GM12878 (cell line): ENCODE measurements at regions not wholly inside any gene's neighbourhood (a gene's known extent, or its start where the extent isn't known, plus 50 kb on each side); places are given as distances from the start of the nearest gene placed in this dataset.

Experiments used
- ATAC-seq: fragments of 200-7000 bp; cut with Tn5 transposase; 3 replicates; pipeline ENCODE4 v1.9.1; 2020; ENCODE audit warnings: mild to moderate bottlenecking, moderate library complexity
- BruUV-seq: library from RNA; stranded (reverse); fragments of 400-500 nt; replicated peaks from 2 replicates; lab custom pipeline; 2021; lab: Mats Ljungman, UMichigan
- CTCF ChIA-PET: fragments of 300-600 bp; sonication (Branson Sonifier 250); formaldehyde crosslinking; extraction: SDS; loops from one replicate; lab custom pipeline; 2021; ENCODE audit warnings: inconsistent platforms; lab: Yijun Ruan, JAX
- POLR2A ChIA-PET: fragments of 350-600 bp; formaldehyde crosslinking; extraction: SDS; loops from one replicate; lab custom pipeline; 2021; ENCODE audit warnings: inconsistent platforms; lab: Charles Lee
- RAD21 ChIA-PET: fragments of 300-600 bp; sonication (Branson Sonifier 250); formaldehyde crosslinking; loops from one replicate; lab custom pipeline; 2023; ENCODE audit warnings: antibody characterized with exemption; ENCODE audit not compliant: unreplicated experiment; lab: Charles Lee
- SMC1A ChIA-PET: fragments of 300-600 bp; sonication (Branson Sonifier 250); formaldehyde crosslinking; loops from one replicate; lab custom pipeline; 2023; ENCODE audit not compliant: unreplicated experiment, uncharacterized antibody; lab: Charles Lee
- DNase-seq: peaks from one replicate; pipeline ENCODE4 v3.0.0-alpha.2; 2011; ENCODE audit warnings: low read depth, low spot score
- FAIRE-seq: peaks from 3 replicates; lab custom pipeline; 2011; peaks lifted over from hg19 to GRCh38; lab: Jason Lieb, UNC
- H2AFZ ChIP-seq: 2 replicates; pipeline ENCODE4 v1.6.0; 2011; ENCODE audit warnings: low read depth, low read length, control low read depth; ENCODE audit not compliant: control insufficient read depth
- H3K27ac ChIP-seq: 2 replicates; pipeline ENCODE4 v1.5.1; 2011; ENCODE audit warnings: control low read depth; ENCODE audit not compliant: control insufficient read depth, insufficient read depth
- H3K27me3 ChIP-seq, 2 experiments: replicated peaks in 1 of 2; 2 replicates each; pipeline versions ENCODE4 v1.6.0 to v1.6.1; 2011; ENCODE audit warnings: low read length in 1 of 2; ENCODE audit not compliant: control insufficient read depth in 2 of 2, insufficient read depth in 2 of 2
- H3K36me3 ChIP-seq, 2 experiments: 2 replicates each; pipeline ENCODE4 v1.5.1; 2011; ENCODE audit warnings: low read length in 1 of 2; ENCODE audit not compliant: control insufficient read depth in 2 of 2, insufficient read depth in 2 of 2
- H3K4me1 ChIP-seq: 2 replicates; pipeline ENCODE4 v1.6.1; 2011; ENCODE audit warnings: mild to moderate bottlenecking, low read length, moderate library complexity, mixed read lengths; ENCODE audit not compliant: control insufficient read depth, insufficient read depth
- H3K4me2 ChIP-seq: 2 replicates; pipeline ENCODE4 v1.6.0; 2011; ENCODE audit warnings: control low read depth; ENCODE audit not compliant: control insufficient read depth, insufficient read depth
- H3K4me3 ChIP-seq: fragments of 200-600 bp; sonication (generic); 2 replicates; pipeline ENCODE4 v1.5.1; 2016
- H3K79me2 ChIP-seq: 2 replicates; pipeline ENCODE4 v1.6.0; 2011; ENCODE audit warnings: low read length; ENCODE audit not compliant: control insufficient read depth, insufficient read depth
- H3K9ac ChIP-seq: 2 replicates; pipeline ENCODE4 v1.8.0; 2011; ENCODE audit warnings: low read length, control low read depth, mixed read lengths; ENCODE audit not compliant: control insufficient read depth, insufficient read depth
- H3K9me3 ChIP-seq: replicated peaks from 3 replicates; pipeline ENCODE4 v1.5.1; 2011; ENCODE audit warnings: mild to moderate bottlenecking, low read length; ENCODE audit not compliant: control insufficient read depth, insufficient read depth
- H4K20me1 ChIP-seq: 2 replicates; pipeline ENCODE4 v1.6.0; 2011; ENCODE audit not compliant: control insufficient read depth, insufficient read depth
- ATF3 ChIP-seq: IDR thresholded peaks from 2 replicates; pipeline ENCODE4 v1.6.1; 2011; ENCODE audit warnings: low read depth, mild to moderate bottlenecking, low read length, moderate library complexity, borderline replicate concordance; ENCODE audit errors: extremely low read depth
- BMI1 ChIP-seq: fragments of 450-650 bp; IDR thresholded peaks from 2 replicates; pipeline ENCODE4 v1.6.1; 2016; ENCODE audit warnings: mild to moderate bottlenecking, moderate library complexity, borderline replicate concordance
- CBX5 ChIP-seq: sonication (generic); IDR thresholded peaks from 2 replicates; pipeline ENCODE4 v1.6.1; 2016; ENCODE audit warnings: low read depth, moderate library complexity, mild to moderate bottlenecking, inconsistent platforms
- KAT2A ChIP-seq: conservative IDR thresholded peaks from 2 replicates; pipeline ENCODE4 v1.6.1; 2011; ENCODE audit warnings: low read depth, low read length; ENCODE audit not compliant: control insufficient read depth
- NR2F1 ChIP-seq: fragments of 450-650 bp; conservative IDR thresholded peaks from 2 replicates; pipeline ENCODE4 v1.6.1; 2017; ENCODE audit warnings: mild to moderate bottlenecking
- WGBS: methylation state at CpG from one replicate; pipeline ENCODE4 v1.1.6; 2016; ENCODE audit warnings: low lambda C conversion rate; ENCODE audit not compliant: insufficient replicate concordance, insufficient coverage; ENCODE audit errors: missing lambda C conversion rate; 5-methylcytosine and 5-hydroxymethylcytosine counted together
- in situ Hi-C: fragments of 300-500 bp; cut with MboI; formaldehyde crosslinking; loops from 9 replicates; pipeline ENCODE4 v1.14.3; 2018; ENCODE audit warnings: mixed read lengths
- intact Hi-C: fragments of 100-400 bp; cut with micrococcal nuclease; formaldehyde crosslinking; loops from one replicate; pipeline ENCODE4 v1.14.2; 2022; ENCODE audit not compliant: unreplicated experiment
- TF ChIP-seq, protein P1 (sequence below): IDR thresholded peaks from 2 replicates; pipeline ENCODE4 v1.6.1; 2012; ENCODE audit warnings: mild to moderate bottlenecking, low read depth, low read length

DNA sequence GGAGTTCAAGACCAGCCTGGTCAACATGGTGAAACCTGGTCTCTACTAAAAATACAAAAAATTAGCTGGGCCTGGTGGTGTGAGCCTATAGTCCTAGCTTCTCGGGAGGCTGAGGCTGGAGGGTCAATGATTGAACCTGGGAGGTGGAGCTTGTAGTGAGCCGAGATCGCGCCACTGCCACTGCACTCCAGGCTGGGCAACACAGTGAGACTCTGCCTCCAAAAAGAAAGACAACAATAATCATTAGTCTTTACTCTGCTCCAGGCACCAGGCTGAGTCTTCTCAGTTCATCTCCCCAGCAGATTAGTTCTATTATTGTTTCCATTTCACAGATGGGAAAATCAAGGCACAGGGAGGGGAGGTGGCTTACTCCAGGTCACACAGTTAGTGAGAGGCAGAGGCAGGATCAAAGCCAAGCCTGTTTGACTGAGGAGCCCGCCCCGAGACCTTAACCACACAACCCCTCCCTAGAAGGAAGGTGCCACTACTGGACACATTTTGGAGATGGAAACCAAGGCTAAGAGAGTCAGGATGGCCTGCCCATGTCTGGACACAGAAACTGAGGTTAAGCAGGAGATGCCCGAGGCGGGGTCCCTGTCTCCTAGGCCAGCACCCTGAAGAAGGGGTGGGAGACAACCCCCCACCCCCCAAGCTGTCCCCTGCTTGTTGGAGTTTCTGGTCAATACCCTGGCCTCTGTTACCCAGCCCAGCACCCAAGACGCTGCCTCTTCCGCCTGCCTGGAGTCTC, 75.8 kb downstream of the CEBPB start:
- Histone ChIP-seq H3K4me1 (no peaks in the 10 kb centered on the region), H2AFZ (no peak overlapping the region), H3K9me3 (no peaks in the 10 kb centered on the region), H3K36me3 (no peaks in the 10 kb centered on the region), H3K9ac (no peak overlapping the region), H3K4me3 (no peak overlapping the region), H4K20me1 (no peaks in the 10 kb centered on the region), H3K27me3 (no peaks in the 10 kb centered on the region), H3K4me2 (no peak overlapping the region), H3K27ac (no peak overlapping the region), H3K79me2 (no peaks in the 10 kb centered on the region)
- RAD21 ChIA-PET, result no interaction called here
- POLR2A ChIA-PET, result interaction anchor here (0.8 kb wide), 1 partner anchor 113 kb away, joined by 3 read pairs; no protein-coding TSS in a partner anchor
- in situ Hi-C loops (no loop called here), intact Hi-C loops (no loop called here)
- no TSS peak for BruUV-seq
- ATAC-seq (no peak), FAIRE-seq (no peak), DNase-seq (no peak)
- CTCF ChIA-PET, result no interaction called here
- WGBS, result 44% methylated on average over 10 of the region's 10 CpGs
- TF ChIP-seq, protein P1, sequence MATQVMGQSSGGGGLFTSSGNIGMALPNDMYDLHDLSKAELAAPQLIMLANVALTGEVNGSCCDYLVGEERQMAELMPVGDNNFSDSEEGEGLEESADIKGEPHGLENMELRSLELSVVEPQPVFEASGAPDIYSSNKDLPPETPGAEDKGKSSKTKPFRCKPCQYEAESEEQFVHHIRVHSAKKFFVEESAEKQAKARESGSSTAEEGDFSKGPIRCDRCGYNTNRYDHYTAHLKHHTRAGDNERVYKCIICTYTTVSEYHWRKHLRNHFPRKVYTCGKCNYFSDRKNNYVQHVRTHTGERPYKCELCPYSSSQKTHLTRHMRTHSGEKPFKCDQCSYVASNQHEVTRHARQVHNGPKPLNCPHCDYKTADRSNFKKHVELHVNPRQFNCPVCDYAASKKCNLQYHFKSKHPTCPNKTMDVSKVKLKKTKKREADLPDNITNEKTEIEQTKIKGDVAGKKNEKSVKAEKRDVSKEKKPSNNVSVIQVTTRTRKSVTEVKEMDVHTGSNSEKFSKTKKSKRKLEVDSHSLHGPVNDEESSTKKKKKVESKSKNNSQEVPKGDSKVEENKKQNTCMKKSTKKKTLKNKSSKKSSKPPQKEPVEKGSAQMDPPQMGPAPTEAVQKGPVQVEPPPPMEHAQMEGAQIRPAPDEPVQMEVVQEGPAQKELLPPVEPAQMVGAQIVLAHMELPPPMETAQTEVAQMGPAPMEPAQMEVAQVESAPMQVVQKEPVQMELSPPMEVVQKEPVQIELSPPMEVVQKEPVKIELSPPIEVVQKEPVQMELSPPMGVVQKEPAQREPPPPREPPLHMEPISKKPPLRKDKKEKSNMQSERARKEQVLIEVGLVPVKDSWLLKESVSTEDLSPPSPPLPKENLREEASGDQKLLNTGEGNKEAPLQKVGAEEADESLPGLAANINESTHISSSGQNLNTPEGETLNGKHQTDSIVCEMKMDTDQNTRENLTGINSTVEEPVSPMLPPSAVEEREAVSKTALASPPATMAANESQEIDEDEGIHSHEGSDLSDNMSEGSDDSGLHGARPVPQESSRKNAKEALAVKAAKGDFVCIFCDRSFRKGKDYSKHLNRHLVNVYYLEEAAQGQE, result no peak
- no peak for TF ChIP-seq ATF3
- TF ChIP-seq CBX5, result no peak
- no peak for TF ChIP-seq BMI1
- no peak for TF ChIP-seq NR2F1
- no peak for TF ChIP-seq KAT2A
- SMC1A ChIA-PET, result interaction anchor here (0.6 kb wide), 1 partner anchor 53 kb away, joined by 3 read pairs; no protein-coding TSS in a partner anchor
